SK-N-SH (cell line): ENCODE measurements at regions not wholly inside any gene's neighbourhood (a gene's known extent, or its start where the extent isn't known, plus 50 kb on each side); places are given as distances from the start of the nearest gene placed in this dataset.

ENCODE experiments used
- CTCF ChIA-PET: fragments of 300-600, 350-600 bp; formaldehyde crosslinking; extraction: SDS; loops from one replicate; lab custom pipeline; 2021; lab: Yijun Ruan, JAX
- POLR2A ChIA-PET: fragments of 350-600 bp; sonication (Branson Sonifier 250); formaldehyde crosslinking; extraction: SDS; loops from one replicate; lab custom pipeline; 2020; ENCODE audit warnings: antibody characterized with exemption, inconsistent platforms; lab: Yijun Ruan, JAX
- DNase-seq: peaks from one replicate; pipeline ENCODE4 v3.0.0; 2012
- H2AFZ ChIP-seq: fragments of 200-600 bp; sonication (generic); 2 replicates; pipeline ENCODE4 v1.8.1; 2016; ENCODE audit warnings: antibody characterized with exemption, mild to moderate bottlenecking, low read depth
- H3F3A ChIP-seq: fragments of 200-600 bp; sonication (generic); replicated peaks from 2 replicates; pipeline ENCODE3; 2016; ENCODE audit warnings: antibody characterized with exemption, mild to moderate bottlenecking; ENCODE audit not compliant: insufficient read depth
- H3K27ac ChIP-seq, 2 experiments: fragments of 200-500 bp in 1 of 2; fragments of 200-600 bp in 1 of 2; sonication (Bioruptor generic) in 1 of 2; sonication (generic), shearing (Covaris generic) in 1 of 2; 2 replicates each; pipeline versions ENCODE4 v1.5.1 to v1.6.1; 2014 to 2016; ENCODE audit warnings: low read depth in 2 of 2, inconsistent platforms in 1 of 2, low read length in 1 of 2, mild to moderate bottlenecking in 1 of 2, mixed read lengths in 1 of 2
- H3K27me3 ChIP-seq: fragments of 200-600 bp; sonication (generic), shearing (Covaris generic); 2 replicates; pipeline ENCODE4 v1.6.1; 2016; ENCODE audit warnings: mixed run types; ENCODE audit not compliant: insufficient read depth
- H3K36me3 ChIP-seq, 2 experiments: fragments of 200-500 bp in 1 of 2; fragments of 200-600 bp in 1 of 2; sonication (Bioruptor generic) in 1 of 2; sonication (generic) in 1 of 2; replicated peaks in 1 of 2; 2 replicates each; pipeline versions ENCODE3 to v1.5.1; 2014 to 2016; ENCODE audit warnings: low read length in 1 of 2, mild to moderate bottlenecking in 1 of 2; ENCODE audit not compliant: insufficient read depth in 2 of 2, control insufficient read depth in 1 of 2
- H3K4me1 ChIP-seq, 2 experiments: fragments of 200-500 bp in 1 of 2; fragments of 200-600 bp in 1 of 2; sonication (Bioruptor generic) in 1 of 2; sonication (generic), shearing (Covaris generic) in 1 of 2; 2 replicates each; pipeline versions ENCODE4 v1.5.1 to v1.6.1; 2014 to 2016; ENCODE audit warnings: low read depth in 1 of 2, low read length in 1 of 2, mixed run types in 1 of 2; ENCODE audit not compliant: insufficient read depth in 2 of 2, control insufficient read depth in 1 of 2
- H3K4me2 ChIP-seq: fragments of 200-600 bp; sonication (generic), shearing (Covaris generic); 2 replicates; pipeline ENCODE4 v1.6.1; 2017; ENCODE audit warnings: mixed run types
- H3K4me3 ChIP-seq, 2 experiments: fragments of 200-500 bp in 1 of 2; fragments of 200-600 bp in 1 of 2; sonication (Bioruptor generic) in 1 of 2; sonication (generic), shearing (Covaris generic) in 1 of 2; 2 replicates each; pipeline versions ENCODE4 v1.5.1 to v1.8.1; 2014 to 2016; ENCODE audit warnings: low read depth in 2 of 2, inconsistent platforms in 1 of 2, low read length in 1 of 2, mild to moderate bottlenecking in 1 of 2, mixed read lengths in 1 of 2, moderate library complexity in 1 of 2
- H3K79me2 ChIP-seq: fragments of 200-600 bp; sonication (generic); 2 replicates; pipeline ENCODE4 v1.8.1; 2017; ENCODE audit warnings: mild to moderate bottlenecking; ENCODE audit not compliant: insufficient read depth
- H3K9ac ChIP-seq: fragments of 200-600 bp; sonication (generic); 2 replicates; pipeline ENCODE4 v1.6.1; 2017; ENCODE audit warnings: mixed run types
- H3K9me2 ChIP-seq: fragments of 200-600 bp; sonication (generic); 2 replicates; pipeline ENCODE4 v1.6.1; 2017; ENCODE audit warnings: mixed run types
- H3K9me3 ChIP-seq: fragments of 200-600 bp; sonication (generic); 2 replicates; pipeline ENCODE4 v1.6.1; 2017; ENCODE audit warnings: mixed run types, mild to moderate bottlenecking, moderate library complexity
- H4K20me1 ChIP-seq: fragments of 200-600 bp; sonication (generic); 2 replicates; pipeline ENCODE4 v1.6.1; 2017; ENCODE audit warnings: mild to moderate bottlenecking, mixed run types; ENCODE audit not compliant: insufficient read depth
- CHD2 ChIP-seq: fragments of 150-350 bp; IDR thresholded peaks from 2 replicates; pipeline ENCODE4 v1.6.1; 2018; ENCODE audit warnings: low read length; ENCODE audit not compliant: partially characterized antibody
- EZH2phosphoT487 ChIP-seq: fragments of 200-600 bp; sonication (generic); IDR thresholded peaks from 2 replicates; pipeline ENCODE4 v1.6.1; 2017; ENCODE audit warnings: low read depth, mixed run types, mild to moderate bottlenecking, antibody characterized with exemption, moderate library complexity, borderline replicate concordance
- FOXM1 ChIP-seq: IDR thresholded peaks from 2 replicates; pipeline ENCODE4 v1.4.0; 2012; ENCODE audit warnings: low read depth, mild to moderate bottlenecking
- GABPA ChIP-seq: IDR thresholded peaks from 2 replicates; pipeline ENCODE4 v1.4.0; 2012; ENCODE audit warnings: low read depth, mild to moderate bottlenecking
- JUND ChIP-seq: IDR thresholded peaks from 2 replicates; pipeline ENCODE4 v1.4.0; 2012
- MEF2A ChIP-seq: IDR thresholded peaks from 2 replicates; pipeline ENCODE4 v1.4.0; 2012; ENCODE audit warnings: low read depth, borderline replicate concordance
- MXI1 ChIP-seq: IDR thresholded peaks from 2 replicates; pipeline ENCODE4 v1.6.1; 2012; ENCODE audit warnings: mild to moderate bottlenecking, low read depth, low read length, improper control_type of control experiment
- NRF1 ChIP-seq: IDR thresholded peaks from 2 replicates; pipeline ENCODE4 v1.6.1; 2012; ENCODE audit warnings: low read depth, mild to moderate bottlenecking, low read length
- PBX3 ChIP-seq: IDR thresholded peaks from 2 replicates; pipeline ENCODE4; 2012
- RCOR1 ChIP-seq: fragments of 150-350 bp; IDR thresholded peaks from 2 replicates; pipeline ENCODE4 v1.6.1; 2017; ENCODE audit warnings: antibody characterized with exemption, low read length
- REST ChIP-seq: IDR thresholded peaks from 2 replicates; pipeline ENCODE4 v1.6.1; 2012; ENCODE audit warnings: mild to moderate bottlenecking, low read depth, low read length, moderate library complexity
- RFX5 ChIP-seq: IDR thresholded peaks from 2 replicates; pipeline ENCODE4 v1.6.1; 2012; ENCODE audit warnings: mild to moderate bottlenecking, improper control_type of control experiment, low read length
- RXRA ChIP-seq: IDR thresholded peaks from 2 replicates; pipeline ENCODE4 v1.4.0; 2012; ENCODE audit warnings: low read depth, mild to moderate bottlenecking, borderline replicate concordance
- SMC3 ChIP-seq: IDR thresholded peaks from 2 replicates; pipeline ENCODE4 v1.6.1; 2012; ENCODE audit warnings: low read depth, low read length, improper control_type of control experiment
- TAF1 ChIP-seq: IDR thresholded peaks from 2 replicates; pipeline ENCODE4 v1.6.1; 2012; ENCODE audit warnings: low read depth, mild to moderate bottlenecking, low read length, moderate library complexity, borderline replicate concordance
- TCF12 ChIP-seq: IDR thresholded peaks from 2 replicates; pipeline ENCODE4 v1.4.0; 2012
- TEAD4 ChIP-seq: IDR thresholded peaks from 2 replicates; pipeline ENCODE4 v1.4.0; 2012; ENCODE audit warnings: mild to moderate bottlenecking, borderline replicate concordance; ENCODE audit not compliant: insufficient read depth
- USF2 ChIP-seq: fragments of 150-350 bp; IDR thresholded peaks from 2 replicates; pipeline ENCODE4 v1.6.1; 2017; ENCODE audit warnings: antibody characterized with exemption, low read length, low read depth, borderline replicate concordance
- ZBTB33 ChIP-seq: IDR thresholded peaks from 2 replicates; pipeline ENCODE4 v1.4.0; 2012; ENCODE audit warnings: low read depth, borderline replicate concordance
- WGBS: methylation state at CpG from one replicate; pipeline ENCODE4 v1.1.6; 2017; ENCODE audit warnings: low lambda C conversion rate; 5-methylcytosine and 5-hydroxymethylcytosine counted together

- ChIA-PET CTCF (no interaction called here), POLR2A (no interaction called here)
Measured at GRCh38 chr3:95883801-95884200, 930.6 kb upstream of the EPHA6 start.

More at GRCh38 chr3:95883801-95884200, 930.6 kb upstream of the EPHA6 start:
- TF ChIP-seq REST, result no peak
- no peak for TF ChIP-seq FOXM1
- no peak for TF ChIP-seq JUND
- no peak for TF ChIP-seq EZH2phosphoT487
- TF ChIP-seq ZBTB33, result no peak
- no peak for TF ChIP-seq GABPA
- no peak for TF ChIP-seq RXRA
- TF ChIP-seq TEAD4, result no peak
- no peak for TF ChIP-seq SMC3
- TF ChIP-seq MEF2A, result no peak
- no peak for TF ChIP-seq RCOR1
- no peak for TF ChIP-seq PBX3
- TF ChIP-seq TCF12, result no peak
- TF ChIP-seq TAF1, result no peak
- no peak for TF ChIP-seq CHD2
- TF ChIP-seq RFX5, result no peak
- TF ChIP-seq USF2, result no peak
- TF ChIP-seq NRF1, result no peak
- no peak for TF ChIP-seq MXI1
- H2AFZ ChIP-seq, result no peak overlapping the region
- H3K4me3 ChIP-seq, result no peak overlapping the region
- WGBS, result 0% methylated on average over 1 of the region's 1 CpG
- peaks cover 7% of the 10 kb centered on the region for H3K27me3 ChIP-seq
- no peak overlapping the region for H3K4me2 ChIP-seq
- H3K9me2 ChIP-seq, result no peaks in the 10 kb centered on the region
- DNase-seq, result no peak
- no peaks in the 10 kb centered on the region for H3K79me2 ChIP-seq
- H3K36me3 ChIP-seq, result no peaks in the 10 kb centered on the region
- no peaks in the 10 kb centered on the region for H3K9me3 ChIP-seq
- H4K20me1 ChIP-seq, result no peaks in the 10 kb centered on the region
- no peaks in the 10 kb centered on the region for H3K4me1 ChIP-seq
- no peak overlapping the region for H3K9ac ChIP-seq
- H3F3A ChIP-seq, result no peaks in the 10 kb centered on the region
- H3K27ac ChIP-seq, result no peak overlapping the region
